ENCODE measurements at regions not wholly inside any gene's neighbourhood (a gene's known extent, or its start where the extent isn't known, plus 50 kb on each side); places are given as distances from the start of the nearest gene placed in this dataset.

GRCh38 chr5:142500227-142500905 is 175.5 kb upstream of the SPRY4 start:
- DNase-seq (ENCODE audit: extremely low spot score, unreplicated experiment) = no peak
- no peak for TF ChIP-seq CTCF (conservative IDR thresholded peaks at IDR 0.05)
- Mint-ChIP-seq H3K27ac (peak overlapping the region; percentile 7), H3K27me3 (peaks cover 4% of the 10 kb centered on the region), H3K9me3 (no peaks in the 10 kb centered on the region), H3K4me3 (no peak overlapping the region), H3K4me1 (ENCODE audit: unreplicated experiment) (peaks cover 38% of the 10 kb centered on the region), H3K36me3 (peaks cover 4% of the 10 kb centered on the region)

- no peak for DNase-seq (ENCODE audit: extremely low spot score, unreplicated experiment)
- Mint-ChIP-seq H3K27me3 (peaks cover 4% of the 10 kb centered on the region), H3K4me3 (no peak overlapping the region), H3K9me3 (no peaks in the 10 kb centered on the region), H3K4me1 (ENCODE audit: unreplicated experiment) (peaks cover 40% of the 10 kb centered on the region), H3K36me3 (peaks cover 4% of the 10 kb centered on the region), H3K27ac (peak overlapping the region; percentile 7)
- TF ChIP-seq CTCF (conservative IDR thresholded peaks at IDR 0.05) = no peak
Observed at GRCh38 chr5:142499591-142500226, 174.9 kb upstream of the SPRY4 start.

- no peak overlapping the region for H3K27ac Mint-ChIP-seq
Observed at GRCh38 chr5:142498298-142498697, 173.5 kb upstream of the SPRY4 start.

GRCh38 chr5:142495531-142495930 is 170.7 kb upstream of the SPRY4 start:
- Mint-ChIP-seq H3K4me3 (no peak overlapping the region), H3K9me3 (no peaks in the 10 kb centered on the region), H3K27me3 (no peaks in the 10 kb centered on the region), H3K27ac (no peak overlapping the region), H3K4me1 (ENCODE audit: unreplicated experiment) (peaks cover 57% of the 10 kb centered on the region), H3K36me3 (peaks cover 4% of the 10 kb centered on the region)
- no peak for DNase-seq (ENCODE audit: extremely low spot score, unreplicated experiment)
- TF ChIP-seq CTCF (conservative IDR thresholded peaks at IDR 0.05) = no peak

More at GRCh38 chr5:142498298-142498697, 173.5 kb upstream of the SPRY4 start:
- Mint-ChIP-seq H3K4me3 (no peak overlapping the region), H3K27me3 (no peaks in the 10 kb centered on the region), H3K36me3 (peaks cover 4% of the 10 kb centered on the region), H3K9me3 (no peaks in the 10 kb centered on the region), H3K4me1 (ENCODE audit: unreplicated experiment) (peaks cover 40% of the 10 kb centered on the region)
- no peak for DNase-seq (ENCODE audit: extremely low spot score, unreplicated experiment)
- TF ChIP-seq CTCF (conservative IDR thresholded peaks at IDR 0.05) = no peak

- no peak overlapping the region for H3K27ac Mint-ChIP-seq
- no peaks in the 10 kb centered on the region for H3K27me3 Mint-ChIP-seq
- H3K4me3 Mint-ChIP-seq = no peak overlapping the region
- peaks cover 7% of the 10 kb centered on the region for H3K36me3 Mint-ChIP-seq
- DNase-seq (ENCODE audit: extremely low spot score, unreplicated experiment) = no peak
- no peaks in the 10 kb centered on the region for H3K9me3 Mint-ChIP-seq
- no peak for TF ChIP-seq CTCF (conservative IDR thresholded peaks at IDR 0.05)
- peaks cover 45% of the 10 kb centered on the region for H3K4me1 Mint-ChIP-seq (ENCODE audit: unreplicated experiment)
Observed at GRCh38 chr5:142493875-142494518, 169.2 kb upstream of the SPRY4 start.

All from type B pancreatic cell (in vitro differentiated cells).